OCI-LY1 (cell line): ENCODE measurements at regions not wholly inside any gene's neighbourhood (a gene's known extent, or its start where the extent isn't known, plus 50 kb on each side); places are given as distances from the start of the nearest gene placed in this dataset.
"Not testable (repeated sequence)": the region's sequence is repeated elsewhere in the genome, so short reads cannot be mapped to it uniquely, and the experiment has no call there.

ENCODE experiments used
- H2AFZ ChIP-seq: fragments of 200-600 bp; sonication (generic), shearing (Covaris generic); 2 replicates; pipeline ENCODE4 v1.6.0; 2014; ENCODE audit warnings: antibody characterized with exemption, mild to moderate bottlenecking, low read length
- H3F3A ChIP-seq: fragments of 200-600 bp; sonication (generic), shearing (Covaris generic); 2 replicates; pipeline ENCODE4 v1.6.0; 2014; ENCODE audit warnings: mild to moderate bottlenecking, antibody characterized with exemption, low read length, moderate library complexity; ENCODE audit not compliant: insufficient read depth
- H3K27ac ChIP-seq: fragments of 200-600 bp; sonication (generic); 2 replicates; pipeline ENCODE4 v1.5.1; 2014; ENCODE audit warnings: low read length, mixed run types, mild to moderate bottlenecking, low read depth; ENCODE audit not compliant: poor library complexity, severe bottlenecking
- H3K27me3 ChIP-seq: fragments of 200-600 bp; sonication (generic); 2 replicates; pipeline ENCODE4 v1.6.0; 2014; ENCODE audit warnings: antibody characterized with exemption, mild to moderate bottlenecking, low read length, moderate library complexity; ENCODE audit not compliant: insufficient read depth
- H3K36me3 ChIP-seq: fragments of 200-600 bp; sonication (generic); 2 replicates; pipeline ENCODE4 v1.6.1; 2014; ENCODE audit warnings: mild to moderate bottlenecking, antibody characterized with exemption, low read length, moderate library complexity, mixed read lengths; ENCODE audit not compliant: insufficient read depth
- H3K4me1 ChIP-seq: fragments of 200-600 bp; sonication (generic); 2 replicates; pipeline ENCODE4 v1.5.1; 2014; ENCODE audit warnings: mild to moderate bottlenecking, low read length, moderate library complexity; ENCODE audit not compliant: insufficient read depth, severe bottlenecking
- H3K4me2 ChIP-seq: fragments of 200-600 bp; sonication (generic), shearing (Covaris generic); 2 replicates; pipeline ENCODE4 v1.6.1; 2014; ENCODE audit warnings: low read length
- H3K4me3 ChIP-seq: fragments of 200-600 bp; sonication (generic); 2 replicates; pipeline ENCODE4 v1.5.1; 2014; ENCODE audit warnings: low read length, low read depth, mild to moderate bottlenecking, mixed read lengths; ENCODE audit not compliant: poor library complexity, severe bottlenecking
- H3K79me2 ChIP-seq: fragments of 200-600 bp; shearing (Covaris generic); 2 replicates; pipeline ENCODE4 v1.6.1; 2016; ENCODE audit warnings: mixed run types, low read length, mixed read lengths; ENCODE audit not compliant: insufficient read depth
- H3K9ac ChIP-seq: fragments of 200-600 bp; sonication (generic), shearing (Covaris generic); 2 replicates; pipeline ENCODE4 v1.6.1; 2014; ENCODE audit warnings: mild to moderate bottlenecking, low read length, mixed read lengths
- H3K9me2 ChIP-seq: fragments of 200-600 bp; sonication (generic), shearing (Covaris generic); 2 replicates; pipeline ENCODE4 v1.6.1; 2014; ENCODE audit warnings: low read depth, mild to moderate bottlenecking, low read length, mixed read lengths
- H3K9me3 ChIP-seq: fragments of 200-600 bp; shearing (Covaris generic); 2 replicates; pipeline ENCODE4 v1.6.1; 2014; ENCODE audit warnings: low read length, mixed read lengths
- H4K20me1 ChIP-seq: fragments of 200-600 bp; sonication (generic), shearing (Covaris generic); 2 replicates; pipeline ENCODE4 v1.6.0; 2016; ENCODE audit warnings: mild to moderate bottlenecking, low read length; ENCODE audit not compliant: insufficient read depth
- CTCF ChIP-seq: fragments of 200-600 bp; sonication (generic), shearing (Covaris generic); IDR thresholded peaks from 2 replicates; pipeline ENCODE4 v1.5.1; 2017; ENCODE audit warnings: mild to moderate bottlenecking, antibody characterized with exemption, low read length, moderate library complexity, mixed read lengths
- EZH2 ChIP-seq: fragments of 200-600 bp; sonication (generic), shearing (Covaris generic); IDR thresholded peaks from 2 replicates; pipeline ENCODE4 v1.8.0; 2017; ENCODE audit warnings: borderline replicate concordance, mixed run types, mild to moderate bottlenecking, antibody characterized with exemption, low read length, moderate library complexity, mixed read lengths

DNA sequence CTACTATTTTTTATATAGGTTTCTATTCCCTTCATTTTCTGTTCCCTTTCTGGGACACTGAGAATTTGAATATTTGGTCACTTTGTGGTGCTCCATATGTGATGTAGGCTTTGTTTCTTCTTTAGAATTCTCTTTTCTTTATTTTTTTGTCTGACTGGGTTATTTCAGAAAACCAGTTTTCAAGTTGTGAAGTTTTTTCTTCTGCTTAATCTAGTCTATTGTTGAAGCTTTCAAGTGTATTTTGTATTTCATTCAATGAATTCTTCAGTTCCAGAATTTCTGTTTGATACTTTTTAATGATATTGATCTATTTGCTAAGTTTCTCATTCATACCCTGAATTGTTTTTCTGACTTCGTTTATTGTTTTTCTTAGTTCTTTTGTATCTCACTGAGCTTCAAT is 96.2 kb upstream of the HAND2 start:
- no peaks in the 10 kb centered on the region for H3K9me2 ChIP-seq
- H3K4me3 ChIP-seq, result no peak overlapping the region
- no peaks in the 10 kb centered on the region for H3K79me2 ChIP-seq
- no peak overlapping the region for H3K27ac ChIP-seq
- no peak overlapping the region for H2AFZ ChIP-seq
- no peaks in the 10 kb centered on the region for H3F3A ChIP-seq
- 0 out of 2 replicates have a peak, but pooled peaks cover 4% of the 10 kb centered on the region for H3K9me3 ChIP-seq
- no peaks in the 10 kb centered on the region for H4K20me1 ChIP-seq
- no peak overlapping the region for H3K9ac ChIP-seq
- no peaks in the 10 kb centered on the region for H3K27me3 ChIP-seq
- H3K36me3 ChIP-seq, result no peaks in the 10 kb centered on the region
- H3K4me2 ChIP-seq, result no peak overlapping the region
- TF ChIP-seq CTCF, result no peak
- TF ChIP-seq EZH2, result no peak
- H3K4me1 ChIP-seq, result no peaks in the 10 kb centered on the region

GRCh38 chr4:173618648-173619047 is 88.6 kb upstream of the HAND2 start:
- H3K27ac ChIP-seq, H3K9ac ChIP-seq, H3K27me3 ChIP-seq, H3K36me3 ChIP-seq, H3K79me2 ChIP-seq, H4K20me1 ChIP-seq, H3K4me1 ChIP-seq, H3K9me3 ChIP-seq, H3K4me2 ChIP-seq, H3K4me3 ChIP-seq, H3K9me2 ChIP-seq, H3F3A ChIP-seq, H2AFZ ChIP-seq: not testable (repeated sequence)

GRCh38 chr4:173609158-173609557 is 79.1 kb upstream of the HAND2 start:
- Histone ChIP-seq H3K9ac (no peak overlapping the region), H3K9me3 (no peaks in the 10 kb centered on the region), H3K79me2 (no peaks in the 10 kb centered on the region), H3K4me1 (no peaks in the 10 kb centered on the region), H3K36me3 (no peaks in the 10 kb centered on the region), H3K4me2 (no peak overlapping the region), H3K27ac (no peak overlapping the region), H3F3A (no peaks in the 10 kb centered on the region), H3K9me2 (no peaks in the 10 kb centered on the region), H3K4me3 (no peak overlapping the region), H3K27me3 (no peaks in the 10 kb centered on the region), H4K20me1 (no peaks in the 10 kb centered on the region), H2AFZ (no peak overlapping the region)
- TF ChIP-seq EZH2 (no peak), CTCF (no peak)

- H3K4me2 ChIP-seq, H3K4me3 ChIP-seq, H3F3A ChIP-seq, H3K36me3 ChIP-seq, H3K79me2 ChIP-seq, H3K4me1 ChIP-seq, H4K20me1 ChIP-seq, H3K9ac ChIP-seq, H3K27me3 ChIP-seq, H2AFZ ChIP-seq, H3K9me3 ChIP-seq, H3K27ac ChIP-seq, H3K9me2 ChIP-seq: not testable (repeated sequence)
Measured at GRCh38 chr4:173608632-173609031, 78.6 kb upstream of the HAND2 start.
